ENCODE measurements at regions not wholly inside any gene's neighbourhood (a gene's known extent, or its start where the extent isn't known, plus 50 kb on each side); places are given as distances from the start of the nearest gene placed in this dataset.
"Not testable (repeated sequence)": the region's sequence is repeated elsewhere in the genome, so short reads cannot be mapped to it uniquely, and the experiment has no call there.

DNA sequence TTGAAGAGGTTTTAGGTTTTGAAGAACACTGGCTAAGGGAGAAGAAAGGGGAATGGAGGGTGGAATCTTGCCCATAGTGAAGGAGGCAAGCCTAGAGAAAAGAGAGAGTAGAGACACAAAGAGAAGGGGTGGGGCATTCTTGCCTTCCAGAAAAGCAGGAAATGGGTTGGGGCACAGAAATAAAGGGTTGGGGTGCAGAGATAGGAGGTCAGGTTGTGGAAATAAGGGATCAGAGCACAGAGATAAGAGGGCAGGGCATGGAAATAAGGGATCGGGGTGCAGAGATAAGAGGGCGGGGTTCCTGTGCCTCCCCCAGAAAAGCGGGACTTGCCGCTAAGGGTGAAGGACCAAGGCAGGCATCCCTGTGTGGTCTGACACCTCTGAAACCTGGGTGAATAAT lies 69.9 kb downstream of the ALG1L2 start:
- not testable (repeated sequence) for DNase-seq

GRCh38 chr3:130153247-130153646 lies 71.6 kb downstream of the ALG1L2 start:
- DNase-seq, result not testable (repeated sequence)

DNA sequence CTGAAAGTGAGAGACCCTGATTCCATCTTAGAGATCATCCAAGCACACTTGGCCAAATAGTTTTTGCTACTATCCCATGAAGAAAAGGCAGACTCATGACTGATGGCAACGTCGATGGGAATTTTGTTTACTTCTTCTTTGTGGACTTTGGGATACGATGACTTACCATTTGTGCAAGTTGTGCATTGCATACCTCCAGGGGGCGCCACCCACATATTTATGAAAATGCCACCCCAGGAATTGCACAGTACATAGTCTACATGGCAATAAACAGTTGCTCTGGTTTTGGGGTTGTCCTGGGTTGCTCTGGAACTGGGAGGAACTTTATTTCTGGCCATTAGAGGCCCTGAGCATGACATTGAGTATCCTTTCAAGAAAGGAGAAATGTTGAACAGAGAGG lies 73.8 kb downstream of the ALG1L2 start:
- not testable (repeated sequence) for DNase-seq

GRCh38 chr3:130166856-130167255 lies 85.2 kb downstream of the ALG1L2 start:
- not testable (repeated sequence) for DNase-seq

GRCh38 chr3:130175195-130175594 lies 93.6 kb downstream of the ALG1L2 start:
- DNase-seq, result not testable (repeated sequence)

GRCh38 chr3:130176476-130177256 lies 95.0 kb downstream of the ALG1L2 start:
- not testable (repeated sequence) for DNase-seq

DNA sequence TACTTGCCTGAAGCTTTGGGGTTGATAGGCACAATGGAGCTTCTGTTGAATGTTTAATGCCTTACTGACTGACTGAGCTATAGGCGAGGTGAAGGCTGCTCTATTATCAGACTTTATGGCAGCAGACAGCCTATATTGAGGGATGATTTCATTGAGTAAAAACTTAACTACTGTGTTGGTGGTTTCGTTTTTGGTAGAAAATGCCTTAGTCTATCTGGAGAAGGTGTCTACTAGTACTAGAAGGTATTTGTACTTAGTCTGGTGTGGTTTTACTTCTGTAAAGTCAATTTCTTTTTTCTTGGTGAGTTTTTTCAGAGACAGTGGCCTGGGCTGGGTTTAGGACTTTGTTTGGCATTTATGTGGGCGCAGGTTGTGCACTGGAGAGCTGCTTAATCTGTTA lies 97.2 kb downstream of the ALG1L2 start:
- DNase-seq, result not testable (repeated sequence)

DNA sequence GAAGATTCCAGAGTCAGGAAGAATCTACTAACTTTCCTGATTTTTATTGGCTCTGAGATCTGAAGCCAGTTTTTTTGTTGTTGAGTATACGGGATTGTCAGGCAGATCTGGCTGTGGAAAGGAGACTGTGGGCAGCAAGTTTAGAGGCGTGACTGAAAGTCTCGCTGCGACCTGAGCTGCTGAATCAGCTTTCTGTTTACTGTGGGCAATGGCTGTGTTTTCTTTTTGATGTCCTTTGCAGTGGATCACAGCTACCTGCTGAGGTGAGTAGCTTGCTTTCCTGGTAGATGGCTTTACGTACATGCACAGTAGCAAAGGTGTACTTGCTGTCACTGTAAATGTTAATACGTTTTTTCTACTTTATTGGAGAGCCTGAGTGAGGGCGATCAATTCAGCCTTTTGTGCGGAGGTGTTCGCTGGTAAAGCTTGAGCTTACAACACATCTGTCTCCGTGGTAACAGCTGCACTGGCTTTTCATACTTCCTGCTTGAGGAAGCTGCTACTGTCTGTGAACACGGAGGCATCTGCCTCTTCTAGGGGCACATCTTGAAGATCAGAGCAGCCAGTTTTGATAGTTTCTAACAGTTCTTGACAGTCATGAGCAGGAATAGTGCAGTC lies 97.8 kb downstream of the ALG1L2 start:
- DNase-seq, result peak; percentile 63

GRCh38 chr3:130182475-130182874 lies 100.8 kb downstream of the ALG1L2 start:
- not testable (repeated sequence) for DNase-seq

DNA sequence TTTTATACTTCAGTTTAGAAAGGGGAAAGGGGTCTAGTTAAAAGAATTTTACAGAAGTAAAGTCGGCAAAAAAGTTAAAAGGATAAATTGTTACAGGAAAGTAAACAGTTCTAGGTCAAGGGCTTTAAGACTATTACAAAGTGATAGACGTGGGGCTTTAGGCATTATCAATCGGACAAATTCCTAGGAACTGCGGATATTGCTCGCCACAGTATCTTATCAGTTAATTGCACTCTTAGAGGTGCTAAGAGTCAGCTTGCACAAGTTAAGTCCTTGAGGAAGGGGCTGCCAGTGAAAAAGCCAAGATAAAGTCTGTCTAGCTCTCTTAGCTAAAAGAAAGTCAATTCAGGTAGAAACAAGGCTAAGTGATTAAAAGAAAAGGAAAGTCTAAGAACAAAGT lies 102.1 kb downstream of the ALG1L2 start:
- not testable (repeated sequence) for DNase-seq

DNA sequence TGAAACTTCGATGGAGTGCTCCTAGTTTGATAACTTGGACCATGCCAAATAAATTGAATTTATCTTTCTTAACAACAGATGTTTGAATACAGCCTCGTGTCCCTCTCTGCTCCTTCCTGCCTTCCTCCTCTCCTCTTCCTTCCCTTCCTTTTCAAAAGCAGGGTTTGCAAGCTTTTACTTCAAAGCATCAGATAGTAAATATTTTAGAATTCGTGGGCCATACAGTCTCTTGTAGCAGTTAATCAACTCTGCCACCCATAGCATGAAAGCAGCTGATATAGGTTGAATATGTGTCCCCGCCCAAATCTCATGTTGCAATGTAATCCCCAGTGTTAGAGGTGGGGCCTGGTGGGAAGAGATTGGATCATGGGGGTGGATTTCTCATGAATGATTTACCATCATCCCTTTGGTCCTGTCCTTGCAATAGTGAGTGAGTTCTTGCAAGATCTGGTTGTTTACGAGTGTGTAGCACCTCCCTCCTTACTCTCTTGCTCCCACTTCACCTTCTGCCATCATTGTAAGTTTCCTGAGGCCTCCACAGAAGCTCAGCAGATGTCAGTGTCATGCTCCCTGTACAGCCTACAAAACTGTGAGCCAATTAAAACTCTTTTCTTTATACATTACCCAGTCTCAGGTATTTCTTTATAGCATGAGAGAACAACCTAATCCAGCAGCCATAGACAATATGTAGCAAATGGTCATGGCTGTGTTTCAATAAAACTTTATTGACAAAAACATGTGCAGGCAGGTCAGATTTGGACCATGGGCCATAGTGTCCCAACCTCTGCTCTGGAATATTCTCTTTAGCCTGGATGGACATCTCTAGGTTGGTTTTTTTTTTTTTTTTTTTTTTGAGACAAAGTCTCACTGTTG lies 102.8 kb downstream of the ALG1L2 start:
- DNase-seq, result not testable (repeated sequence)

DNA sequence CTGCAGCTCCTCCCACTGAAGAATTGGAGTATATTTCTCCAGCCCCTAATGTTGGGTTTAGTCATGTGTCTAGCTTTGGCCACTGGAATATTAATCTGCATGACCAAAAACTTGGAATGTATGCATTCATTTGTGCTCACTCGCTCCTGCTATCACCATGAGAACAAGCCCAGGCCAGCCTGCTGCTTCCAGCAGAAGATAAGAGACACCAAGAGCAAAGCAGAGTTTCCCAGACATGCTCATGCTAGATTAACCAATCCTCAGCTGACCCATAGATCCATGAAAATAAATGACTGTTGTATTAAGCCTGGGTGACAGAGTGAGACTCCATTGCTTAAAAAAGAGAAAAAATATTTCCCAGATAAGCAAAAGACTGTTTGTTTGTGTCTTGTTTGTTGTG lies 119.6 kb downstream of the ALG1L2 start:
- DNase-seq, result not testable (repeated sequence)

- not testable (repeated sequence) for DNase-seq
Measured at GRCh38 chr3:130203633-130204032, 122.0 kb downstream of the ALG1L2 start.

DNA sequence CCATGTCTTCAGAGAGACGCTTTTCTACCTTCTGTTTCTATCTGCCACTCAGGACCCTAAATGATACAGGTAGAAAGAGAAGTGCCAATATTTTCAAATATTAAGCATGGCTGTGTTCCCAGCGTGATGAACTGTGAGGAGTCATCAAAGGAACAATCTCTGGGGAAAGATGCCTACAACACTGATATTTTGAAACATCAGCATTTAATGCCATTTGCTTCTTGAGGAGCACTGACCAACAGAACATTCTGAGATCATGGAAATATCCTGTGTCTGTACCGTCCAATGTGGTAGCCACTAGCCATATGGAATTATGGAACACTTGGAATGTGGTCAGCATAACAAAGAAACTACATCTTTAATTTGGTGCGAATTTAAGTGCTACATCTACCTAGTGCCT lies 117.9 kb upstream of the COL6A5 start:
- DNase-seq, result no peak

DNA sequence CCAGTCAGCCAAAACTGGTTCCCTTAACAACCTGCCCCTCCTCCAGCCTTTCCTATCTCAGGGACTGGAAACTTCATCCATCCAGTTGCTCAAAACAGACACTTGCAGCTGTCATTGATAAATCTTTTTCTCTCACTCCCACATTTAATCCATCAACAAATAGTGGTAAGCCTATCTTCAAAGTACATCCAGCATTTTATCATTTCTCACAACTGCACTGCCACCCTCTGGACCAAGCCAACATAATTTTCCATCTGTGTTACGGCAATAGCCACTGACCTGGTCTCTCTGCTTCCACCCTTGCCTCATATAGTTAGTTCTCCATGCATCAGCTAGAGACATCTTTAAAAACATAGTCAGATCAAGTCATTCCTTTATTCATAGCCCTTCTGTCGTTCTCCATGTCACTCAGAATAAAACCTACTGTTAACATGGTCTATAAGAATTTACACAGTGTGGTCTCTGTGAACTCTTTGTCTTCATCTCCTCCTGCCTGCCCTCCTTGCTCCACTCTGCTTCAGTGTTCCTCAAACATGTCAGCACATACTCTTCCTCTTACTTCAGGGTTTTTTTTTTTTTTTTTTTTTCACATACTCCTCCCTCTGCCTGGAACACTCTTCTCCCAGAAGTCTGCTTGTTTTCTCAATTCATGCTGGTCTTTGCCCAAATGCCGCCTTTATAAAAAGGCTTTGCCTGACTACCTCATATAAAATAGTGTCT lies 102.5 kb upstream of the COL6A5 start:
- no peak for DNase-seq

GRCh38 chr3:130243808-130244207 lies 101.7 kb upstream of the COL6A5 start:
- DNase-seq, result no peak

GRCh38 chr3:130250982-130251381 lies 94.5 kb upstream of the COL6A5 start:
- DNase-seq, result no peak

GRCh38 chr3:130255442-130255841 lies 90.0 kb upstream of the COL6A5 start:
- DNase-seq, result no peak

DNA sequence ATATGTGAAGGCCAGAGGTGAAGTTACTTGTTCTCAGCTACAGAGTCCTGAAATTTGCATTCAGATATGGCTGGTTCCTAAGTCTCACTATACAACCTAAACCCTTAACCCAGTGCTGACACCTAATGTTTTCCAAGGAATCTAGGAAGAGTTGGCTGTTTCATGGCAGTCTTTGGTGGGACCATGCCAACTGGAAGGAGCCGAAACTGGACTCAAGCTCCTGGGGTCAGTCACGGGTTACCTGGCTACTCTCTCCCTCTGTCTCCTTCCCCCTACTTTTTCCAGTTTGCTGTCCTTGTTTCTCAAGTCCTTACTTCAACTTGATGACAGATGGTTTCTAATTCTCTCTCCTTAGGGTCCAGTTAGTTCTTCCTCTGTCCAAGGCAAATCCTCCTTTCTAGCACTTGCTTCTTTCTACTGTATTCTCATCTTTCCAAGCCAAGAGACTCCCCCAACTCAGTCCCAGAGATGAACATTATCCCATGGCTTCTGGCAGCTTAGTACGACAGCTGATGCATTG lies 88.6 kb upstream of the COL6A5 start:
- DNase-seq, result no peak

DNA sequence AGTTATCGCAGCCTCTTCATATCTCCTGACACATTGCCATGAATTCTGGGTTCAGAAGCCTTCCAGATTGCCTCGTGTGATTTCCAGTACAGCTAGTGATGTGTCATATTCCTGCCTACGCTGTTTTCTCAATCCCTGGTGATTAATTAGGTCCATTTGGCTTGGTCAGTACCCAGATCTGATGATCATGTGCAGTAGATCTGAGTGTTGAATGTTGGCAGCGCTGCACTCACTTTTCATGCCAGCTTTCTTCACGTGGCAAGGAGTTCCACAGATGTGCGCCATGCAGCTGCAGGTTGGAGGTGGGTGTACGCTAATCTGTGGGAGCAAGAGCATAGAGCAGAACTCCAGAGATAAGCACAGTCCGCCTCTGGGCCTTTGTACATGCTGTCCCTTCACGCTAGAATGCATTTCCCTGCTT lies 86.9 kb upstream of the COL6A5 start:
- DNase-seq, result no peak

GRCh38 chr3:130259166-130259874 lies 86.2 kb upstream of the COL6A5 start:
- DNase-seq, result no peak

DNA sequence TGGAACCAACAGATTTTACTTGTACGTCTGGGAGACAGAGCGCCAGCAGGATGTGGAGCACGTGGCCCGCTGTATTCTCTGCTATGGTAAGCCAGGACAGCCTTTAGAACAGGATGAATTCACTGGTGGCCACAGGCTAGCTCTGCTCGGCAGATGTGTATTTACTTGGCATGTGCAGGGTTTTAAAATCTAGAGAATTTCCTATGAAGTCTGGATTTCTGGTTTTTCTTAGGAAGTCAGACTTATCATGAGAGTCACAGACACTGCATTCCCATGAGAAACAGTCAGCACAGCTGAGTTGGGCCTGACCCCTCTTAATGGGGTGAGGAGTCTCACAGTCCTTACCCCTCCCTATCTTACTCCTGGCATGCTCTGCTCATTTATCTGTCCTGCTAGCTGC lies 84.6 kb upstream of the COL6A5 start:
- no peak for DNase-seq
